HuH-7 (cell line): ENCODE measurements at regions not wholly inside any gene's neighbourhood (a gene's known extent, or its start where the extent isn't known, plus 50 kb on each side); places are given as distances from the start of the nearest gene placed in this dataset.

Experiments used
- DNase-seq: peaks from one replicate; pipeline ENCODE4 v3.0.0; 2011; ENCODE audit warnings: low spot score

DNA sequence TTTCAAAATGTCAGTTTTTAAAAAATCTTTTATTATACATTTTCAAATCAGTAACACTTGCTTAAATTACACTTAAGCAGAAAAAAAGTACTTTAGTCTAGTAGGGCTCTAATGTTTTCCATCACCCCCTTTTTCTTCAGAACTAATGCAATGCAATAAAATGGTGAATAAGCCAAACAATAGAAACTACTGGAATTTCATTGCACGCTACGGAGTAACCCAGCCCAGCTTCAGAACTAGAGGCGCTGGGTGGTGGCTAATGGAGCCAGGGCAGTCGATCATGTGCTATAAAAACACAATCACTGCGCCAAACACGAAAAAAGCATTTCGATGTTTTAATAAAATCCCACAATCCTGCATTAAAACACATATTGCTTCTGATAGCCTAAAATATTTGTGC lies 59.9 kb upstream of the ODAD2 start:
- no peak for DNase-seq

DNA sequence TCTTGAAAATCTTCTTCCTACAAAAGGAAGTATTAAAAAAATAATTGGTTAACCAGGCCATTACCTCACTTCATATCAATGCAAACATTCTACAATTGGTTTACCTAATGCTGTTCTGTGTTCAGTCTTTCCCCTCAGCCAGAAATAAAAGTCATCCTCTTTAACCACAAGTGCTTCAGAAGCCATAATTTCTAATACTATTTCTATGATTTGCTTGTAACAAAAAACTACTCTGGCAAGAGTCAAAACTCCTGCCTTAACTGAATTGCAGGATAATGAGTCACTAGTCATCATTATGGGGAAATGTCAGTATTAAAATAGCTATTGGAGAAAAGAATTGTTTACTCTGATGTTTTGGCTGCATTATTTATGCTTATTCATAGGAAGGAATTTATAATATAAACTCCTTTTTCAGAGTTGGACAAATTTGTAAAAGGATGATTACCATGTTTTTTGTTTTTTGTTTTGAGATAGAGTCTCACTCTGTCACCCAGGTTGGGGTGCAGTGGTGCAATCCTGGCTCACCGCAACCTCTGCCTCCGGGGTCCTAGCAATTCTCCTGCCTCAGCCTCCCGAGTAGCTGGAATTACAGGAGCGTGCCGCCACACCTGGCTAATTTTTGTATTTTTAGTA lies 55.5 kb upstream of the ODAD2 start:
- DNase-seq, result no peak

DNA sequence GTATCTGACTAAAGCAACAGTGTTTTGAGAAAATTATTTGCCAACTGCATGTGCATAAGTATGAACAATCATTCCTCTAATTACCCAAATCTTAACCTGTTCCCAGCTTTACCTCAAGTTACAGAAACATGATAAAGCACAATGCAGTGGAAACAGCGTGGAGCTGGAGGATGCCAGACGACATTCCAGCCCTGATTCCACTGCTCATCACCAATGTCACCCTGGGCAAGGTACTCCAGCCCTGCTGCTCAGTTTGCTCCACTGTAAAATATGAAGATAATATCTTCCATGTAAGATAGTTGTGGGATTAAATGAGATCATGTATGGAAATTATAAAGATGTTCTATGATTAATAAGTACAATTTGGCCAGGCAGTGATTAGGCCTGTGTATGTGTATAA lies 50.4 kb upstream of the ODAD2 start:
- DNase-seq, result no peak
